Inferior parietal cortex (tissue), 1 donor: ENCODE measurements at regions not wholly inside any gene's neighbourhood (a gene's known extent, or its start where the extent isn't known, plus 50 kb on each side); places are given as distances from the start of the nearest gene placed in this dataset.

Experiments
- DNase-seq: peaks from one replicate; pipeline ENCODE4 v3.0.0-alpha.2; 2016; ENCODE audit errors: extremely low spot score

GRCh38 chr5:73291873-73292272, 118.9 kb downstream of the TMEM174 start:
- DNase-seq = no peak

DNA sequence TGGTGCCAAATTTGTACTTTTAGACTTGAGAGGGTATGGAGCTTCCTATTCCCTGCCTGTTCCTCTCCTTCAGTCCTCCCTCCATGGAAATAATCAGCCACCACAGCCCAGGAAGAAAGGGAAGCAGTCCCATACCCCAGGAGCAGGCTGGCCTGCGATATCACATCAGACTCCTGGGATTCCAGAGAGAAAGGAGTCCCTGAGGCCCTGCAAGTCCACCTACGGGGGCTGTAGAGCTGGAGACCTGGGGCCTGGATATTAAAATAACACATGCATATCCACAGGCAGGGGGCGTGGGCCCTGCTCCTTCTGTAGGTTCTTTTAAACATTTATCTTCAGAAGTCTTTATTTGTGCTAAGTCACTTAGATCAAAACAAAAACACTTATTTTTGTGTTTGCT, 117.2 kb downstream of the TMEM174 start:
- no peak for DNase-seq

DNA sequence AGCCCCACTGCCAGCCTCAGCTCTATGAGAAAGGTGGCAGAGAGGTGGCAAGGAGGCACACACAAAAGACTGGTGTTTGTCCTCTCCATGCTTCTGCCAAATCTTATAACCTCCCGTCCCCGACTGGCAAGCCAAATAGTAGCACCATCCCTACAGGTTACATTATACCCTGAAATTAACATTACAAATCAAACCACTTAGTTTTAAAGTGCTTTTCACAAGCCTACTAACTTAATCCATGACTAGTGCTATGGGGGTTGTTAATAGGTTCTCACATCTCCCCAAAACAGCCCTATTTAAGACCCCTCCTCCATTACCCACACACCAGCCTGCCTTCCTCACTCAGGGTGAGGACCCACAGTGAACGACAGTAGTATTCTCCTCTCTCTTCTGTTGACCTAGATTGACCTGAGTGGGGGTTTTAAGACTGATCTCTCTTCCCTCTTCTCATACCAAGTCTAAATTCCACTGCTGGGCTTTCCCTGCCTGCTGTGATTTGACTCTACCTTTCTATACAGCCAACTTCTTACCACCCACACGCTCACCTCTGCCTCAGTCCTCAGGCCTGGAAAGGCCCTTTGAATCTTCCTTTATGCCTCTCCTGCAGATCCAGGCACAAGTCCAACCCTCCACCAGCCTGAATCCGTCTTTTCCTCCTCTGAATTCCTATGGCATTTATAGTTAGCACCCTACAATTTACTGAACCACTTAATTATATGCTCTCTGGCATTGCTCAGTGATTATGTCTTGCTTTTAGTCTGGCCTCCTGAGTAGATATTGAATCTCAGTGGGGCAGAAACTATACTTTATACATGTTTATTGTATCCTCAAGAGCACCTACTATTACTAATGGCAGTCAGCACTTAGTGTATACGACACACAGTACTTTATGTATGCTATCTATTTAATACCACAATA, 116.1 kb downstream of the TMEM174 start:
- DNase-seq = no peak

DNA sequence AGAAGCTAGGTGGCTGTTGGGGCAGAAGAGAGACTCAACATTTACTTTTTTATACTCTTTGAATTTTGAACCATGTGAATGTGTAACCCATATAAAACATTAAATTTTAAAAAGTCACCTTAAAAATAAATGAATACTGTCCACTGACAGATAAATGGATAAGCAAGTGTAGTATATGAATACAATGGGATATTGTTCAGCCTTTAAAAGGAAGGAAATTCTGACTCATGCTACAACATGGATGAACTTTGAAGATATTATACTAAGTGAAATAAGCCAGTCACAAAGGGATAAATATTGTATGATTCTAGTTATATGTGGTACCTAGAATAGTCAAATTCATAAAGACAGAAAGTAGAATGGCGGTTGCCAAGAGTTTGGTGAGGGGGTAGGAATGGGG, 113.9 kb downstream of the TMEM174 start:
- no peak for DNase-seq

- no peak for DNase-seq
These were observed 112.0 kb downstream of the TMEM174 start for GRCh38 chr5:73284985-73285384.

GRCh38 chr5:73284220-73284795, 111.3 kb downstream of the TMEM174 start:
- DNase-seq = no peak

- no peak for DNase-seq
These were observed 109.9 kb downstream of the TMEM174 start for GRCh38 chr5:73282923-73283322.

- no peak for DNase-seq
These were observed 109.4 kb downstream of the TMEM174 start for GRCh38 chr5:73282383-73282782.

DNA sequence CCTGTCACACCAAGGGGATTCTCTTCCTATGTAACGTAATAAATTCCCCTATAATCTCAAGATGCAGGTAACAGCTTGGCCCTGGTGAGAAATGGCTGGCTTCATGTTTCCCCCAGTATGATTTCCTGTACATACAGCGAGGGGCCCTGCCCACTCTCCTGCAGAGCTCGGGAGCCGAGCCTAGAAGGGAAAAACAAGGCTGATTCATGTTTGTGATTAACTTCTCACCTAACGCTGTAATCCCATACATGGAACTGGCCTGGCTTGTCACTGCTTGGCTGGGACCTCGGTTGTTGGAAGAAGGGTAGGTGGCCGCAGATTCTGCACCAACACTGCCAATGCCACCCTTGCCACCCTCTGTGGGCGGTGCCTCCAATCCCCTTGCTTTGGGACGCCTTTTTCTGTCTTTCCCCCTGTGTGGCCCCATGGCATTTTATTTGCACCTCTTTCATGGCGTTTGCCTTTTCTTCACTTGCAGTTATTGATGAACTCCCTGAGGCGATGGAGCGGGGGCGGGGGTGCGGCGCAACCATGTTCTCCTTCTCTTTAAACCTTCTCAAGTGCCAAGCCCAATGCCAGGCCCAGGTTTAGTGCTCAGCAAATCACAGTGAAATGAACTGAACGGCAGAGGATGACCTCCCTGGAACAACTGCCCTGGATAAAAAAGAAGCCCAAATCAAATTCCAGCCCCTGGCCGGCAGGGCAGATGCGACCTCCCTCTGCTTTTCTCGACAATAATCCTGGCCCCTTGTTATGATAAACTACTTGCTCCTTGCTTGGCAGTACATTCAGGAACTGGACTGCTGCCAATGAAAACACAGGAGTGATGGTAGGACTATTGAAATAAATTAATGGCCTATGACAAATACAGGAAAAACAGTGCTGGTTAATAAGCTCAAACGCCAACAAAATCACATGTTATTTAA, 108.1 kb downstream of the TMEM174 start:
- no peak for DNase-seq

DNA sequence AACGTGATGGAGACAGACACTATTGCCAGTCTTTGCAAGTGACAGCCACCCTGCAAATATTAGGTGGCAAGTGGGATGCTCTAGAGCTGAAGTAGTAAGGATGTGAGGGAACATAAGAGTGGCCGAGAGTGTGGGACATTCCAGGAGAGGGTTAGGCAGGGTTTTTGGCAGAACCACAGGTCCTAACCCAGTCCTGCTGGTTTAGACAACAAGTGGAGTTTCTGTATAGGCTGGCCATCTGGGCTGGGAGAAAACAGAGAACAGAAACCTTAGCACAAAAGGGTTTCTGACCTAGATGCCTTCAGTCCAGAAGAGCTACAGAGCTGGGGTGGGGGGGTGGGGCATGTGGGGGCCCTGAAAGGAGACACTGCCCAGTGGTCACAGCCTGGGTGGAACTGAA, 107.4 kb downstream of the TMEM174 start:
- no peak for DNase-seq

- no peak for DNase-seq
These were observed 106.8 kb downstream of the TMEM174 start for GRCh38 chr5:73279805-73280204.

DNA sequence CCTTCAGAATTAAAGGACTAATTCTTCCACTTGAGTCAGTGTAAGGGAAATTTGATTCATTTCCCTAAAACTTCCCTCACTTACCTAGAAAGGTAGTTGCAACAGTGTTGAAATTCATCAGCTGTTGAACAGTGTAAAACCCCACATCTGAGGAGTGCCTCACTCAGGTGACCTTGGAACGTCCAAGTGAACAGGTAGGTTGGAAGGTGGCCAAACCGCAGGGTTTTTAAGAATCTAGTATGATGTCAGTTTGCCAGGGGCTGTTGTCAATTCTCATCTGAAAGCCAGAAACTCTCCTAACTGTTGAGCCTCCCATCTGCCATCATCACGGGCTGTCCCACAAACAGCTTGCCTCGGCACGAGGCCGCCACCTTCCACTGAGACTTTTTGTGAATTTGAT, 105.7 kb downstream of the TMEM174 start:
- no peak for DNase-seq

GRCh38 chr5:73274881-73275663, 102.1 kb downstream of the TMEM174 start:
- DNase-seq = peak; percentile 73

GRCh38 chr5:73274121-73274520, 101.1 kb downstream of the TMEM174 start:
- no peak for DNase-seq

- DNase-seq = no peak
These were observed 100.5 kb downstream of the TMEM174 start for GRCh38 chr5:73273379-73274050.

DNA sequence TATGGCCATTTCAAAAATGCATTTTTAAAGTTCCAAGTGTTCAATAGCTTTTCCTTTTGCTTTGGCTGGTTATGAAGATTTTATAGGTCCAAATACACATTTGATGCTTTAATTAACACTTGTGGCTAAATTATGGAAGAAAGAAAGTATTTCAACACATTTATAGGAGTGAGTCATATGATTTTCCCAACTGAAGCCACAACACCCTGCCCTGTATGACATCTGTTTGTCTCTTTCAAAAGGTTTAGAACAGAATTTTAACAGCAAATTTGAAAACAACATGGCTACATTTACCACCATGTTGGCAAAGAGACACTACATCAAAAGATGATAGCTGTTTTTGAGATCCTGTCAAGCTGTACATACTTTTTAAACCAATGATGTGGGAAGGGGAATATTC, 99.4 kb downstream of the TMEM174 start:
- no peak for DNase-seq

- no peak for DNase-seq
These were observed 95.8 kb downstream of the TMEM174 start for GRCh38 chr5:73268826-73269225.

- no peak for DNase-seq
These were observed 94.9 kb downstream of the TMEM174 start for GRCh38 chr5:73267766-73268435.

- DNase-seq = no peak
These were observed 94.2 kb downstream of the TMEM174 start for GRCh38 chr5:73266925-73267765.
